Stimulated activated CD4-positive, alpha-beta T cell treated with anti-CD3 and anti-CD28 coated beads, Interleukin-4, amount 100 ng/mL, for 48 hours (primary cell): ENCODE measurements at regions not wholly inside any gene's neighbourhood (a gene's known extent, or its start where the extent isn't known, plus 50 kb on each side); places are given as distances from the start of the nearest gene placed in this dataset.

Source experiments
- DNase-seq, 2 donors: peaks; one replicate each; pipeline ENCODE4 v3.0.0-alpha.2; 2020; ENCODE audit warnings: low read depth in 2 of 2

DNA sequence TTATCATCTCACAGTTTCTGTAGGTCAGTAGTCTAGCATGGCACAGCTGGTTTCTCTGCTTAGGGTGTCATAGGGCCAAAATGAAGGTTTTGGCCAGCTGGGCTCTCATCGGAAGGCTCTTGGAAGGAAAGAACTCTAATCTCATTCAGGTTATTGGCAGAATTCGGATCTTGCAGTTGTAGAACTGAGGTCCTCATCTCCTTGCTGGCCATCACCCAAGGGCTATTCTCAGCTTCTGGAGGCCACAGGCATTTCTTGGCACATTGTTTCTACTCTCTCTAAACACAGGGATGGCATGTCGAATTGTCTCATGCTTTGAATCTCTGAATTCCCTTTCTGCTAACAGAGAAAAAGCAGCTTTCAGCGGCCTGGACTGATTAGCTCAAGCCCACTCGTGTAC lies 258.0 kb upstream of the SMARCA2 start:
- DNase-seq = no peak

DNA sequence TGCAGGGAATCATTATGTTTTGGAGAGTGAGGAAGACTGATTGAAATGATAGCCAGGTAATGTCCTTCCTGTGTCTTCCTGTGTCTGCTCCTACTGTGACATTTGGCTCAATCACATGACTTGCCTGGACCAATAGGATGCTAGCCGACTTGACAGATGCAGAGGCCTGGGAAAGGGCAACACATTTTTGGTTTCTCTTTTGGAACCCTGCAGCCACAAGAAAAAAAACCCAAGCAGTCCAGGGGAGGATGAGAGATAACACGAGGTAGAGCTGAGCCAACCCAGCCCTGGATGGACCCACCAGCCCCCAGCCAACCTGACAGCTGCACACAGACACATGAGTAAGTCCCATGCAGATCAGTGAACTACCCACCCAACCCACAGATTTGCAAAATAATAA lies 256.1 kb upstream of the SMARCA2 start:
- DNase-seq = no peak

DNA sequence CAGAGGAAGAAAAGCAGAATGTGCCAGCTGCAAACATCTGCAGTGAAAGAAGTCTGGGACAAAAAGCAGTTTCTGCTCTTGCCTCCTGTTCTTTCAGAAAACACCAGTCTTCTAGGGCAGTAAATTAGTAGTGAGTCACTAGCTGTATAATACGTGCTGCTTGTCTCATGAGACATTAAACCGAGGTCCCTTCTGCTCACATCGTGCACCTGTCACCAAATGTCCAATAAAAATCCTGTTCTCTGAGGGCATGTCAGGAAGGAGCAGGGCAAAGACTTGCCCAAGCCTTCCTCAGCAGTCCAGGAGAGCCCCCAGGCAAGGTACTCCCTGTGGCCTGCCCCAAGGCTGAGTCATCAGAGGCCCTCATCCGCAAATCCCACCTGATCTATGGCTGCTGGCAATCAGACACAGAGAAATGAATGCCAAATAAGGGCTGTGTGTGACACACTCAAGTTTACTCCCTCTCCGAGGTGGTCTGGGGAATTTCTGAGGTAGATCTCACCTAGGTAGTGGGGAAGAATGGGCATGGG lies 255.3 kb upstream of the SMARCA2 start:
- DNase-seq = no peak

DNA sequence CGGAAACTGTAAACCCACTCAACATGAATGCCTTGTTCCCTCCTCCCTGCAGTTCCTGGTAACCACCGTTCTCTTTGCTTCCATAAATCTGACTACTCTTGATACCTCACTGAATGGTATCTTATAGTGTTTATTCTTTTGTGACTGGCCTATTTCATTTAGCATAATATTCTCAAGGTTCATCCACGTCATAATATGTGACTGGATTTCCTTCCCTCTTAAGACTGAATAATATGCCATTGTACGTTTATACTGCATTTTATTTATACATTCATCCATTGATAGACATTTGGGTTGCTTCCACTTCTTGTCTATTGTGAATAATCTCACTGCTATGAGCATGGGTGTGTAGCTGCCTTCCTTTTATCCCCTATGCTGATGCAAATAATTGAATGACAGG lies 253.3 kb upstream of the SMARCA2 start:
- no peak for DNase-seq

DNA sequence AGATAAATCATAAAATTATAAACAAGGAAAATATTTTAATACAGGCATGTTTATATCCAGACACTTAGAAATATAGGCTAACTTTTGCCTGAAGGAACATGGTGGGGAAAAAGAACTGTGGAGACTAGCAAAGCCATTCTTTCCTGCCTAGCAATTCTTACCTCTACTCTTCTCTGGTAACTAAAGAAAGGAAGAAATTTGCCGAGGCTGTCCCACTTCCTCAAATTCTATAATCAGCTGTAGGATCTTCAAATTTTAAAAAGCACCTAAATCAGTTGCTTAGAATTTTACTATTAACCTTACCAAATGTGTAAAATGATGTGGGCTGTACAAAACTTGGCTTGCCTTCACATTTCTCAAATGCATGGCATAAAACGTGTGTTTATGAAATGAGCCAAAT lies 249.1 kb upstream of the SMARCA2 start:
- DNase-seq = no peak

DNA sequence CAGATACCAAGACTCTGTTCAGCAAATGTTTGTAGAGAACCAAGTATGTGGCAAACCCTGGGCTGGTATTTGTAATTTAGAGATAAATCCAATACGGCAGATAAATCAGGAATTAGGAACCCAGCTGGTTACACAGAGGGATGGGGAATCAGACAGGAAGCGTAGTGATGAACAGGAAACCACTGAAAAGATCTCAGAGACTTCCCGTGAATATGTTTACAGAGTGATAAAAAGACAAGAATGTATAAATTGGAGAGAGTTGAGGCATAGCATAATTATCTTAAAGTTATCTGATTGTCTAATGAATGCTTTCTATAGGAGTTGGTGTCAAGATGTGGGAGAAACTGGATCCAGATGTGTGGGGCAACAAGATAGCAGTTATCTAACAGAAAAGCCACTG lies 246.6 kb upstream of the SMARCA2 start:
- DNase-seq = no peak

DNA sequence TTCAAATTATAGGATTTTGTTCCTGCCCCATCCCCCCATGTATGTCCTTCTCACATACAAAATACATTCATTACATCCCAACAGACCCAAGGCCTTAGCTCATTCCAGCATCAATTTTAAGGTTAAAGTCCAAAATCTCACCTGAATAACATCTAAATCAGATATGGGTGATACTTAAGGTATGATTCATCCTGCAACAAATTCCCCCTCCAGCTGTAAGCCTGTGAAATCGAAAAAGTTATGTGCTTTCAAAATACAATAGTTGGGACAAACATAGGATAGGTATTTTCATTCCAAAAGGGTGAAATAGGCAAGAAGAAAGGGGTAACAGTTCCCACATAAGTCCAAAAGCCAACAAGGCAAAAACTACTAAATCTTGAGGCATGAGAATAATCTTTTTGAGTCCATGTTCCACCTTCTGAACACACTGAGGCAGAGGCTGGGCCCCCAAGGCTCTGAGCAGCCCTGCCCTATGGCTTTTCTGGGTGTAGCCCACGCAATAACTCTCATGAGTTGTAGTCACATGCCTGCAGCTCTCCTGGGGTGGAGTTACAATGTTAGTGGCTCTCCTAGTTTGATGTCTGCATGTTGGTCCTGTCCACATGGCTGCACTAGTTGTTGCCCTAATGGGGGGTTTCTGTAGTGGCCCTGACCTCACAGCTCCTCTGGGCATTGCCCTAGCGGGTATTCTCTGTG lies 243.9 kb upstream of the SMARCA2 start:
- no peak for DNase-seq

DNA sequence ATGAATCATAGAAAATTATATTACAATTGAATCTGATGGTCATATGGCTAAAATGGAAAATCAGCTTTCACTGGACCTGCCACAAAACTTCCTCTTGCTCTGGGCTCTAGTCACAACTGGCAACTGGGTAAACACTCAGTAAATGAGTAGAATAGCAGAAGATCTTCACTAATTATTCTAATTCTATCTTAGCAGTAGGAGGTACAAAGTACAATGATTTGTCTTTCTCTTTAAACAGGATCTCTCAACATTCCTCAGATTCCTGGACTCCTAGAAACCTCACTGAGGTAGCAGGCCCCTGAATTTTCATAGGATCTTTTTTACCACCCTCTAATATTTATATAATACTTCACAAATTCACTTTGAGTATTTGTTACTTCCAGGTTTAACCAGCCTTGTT lies 239.9 kb upstream of the SMARCA2 start:
- DNase-seq = no peak

DNA sequence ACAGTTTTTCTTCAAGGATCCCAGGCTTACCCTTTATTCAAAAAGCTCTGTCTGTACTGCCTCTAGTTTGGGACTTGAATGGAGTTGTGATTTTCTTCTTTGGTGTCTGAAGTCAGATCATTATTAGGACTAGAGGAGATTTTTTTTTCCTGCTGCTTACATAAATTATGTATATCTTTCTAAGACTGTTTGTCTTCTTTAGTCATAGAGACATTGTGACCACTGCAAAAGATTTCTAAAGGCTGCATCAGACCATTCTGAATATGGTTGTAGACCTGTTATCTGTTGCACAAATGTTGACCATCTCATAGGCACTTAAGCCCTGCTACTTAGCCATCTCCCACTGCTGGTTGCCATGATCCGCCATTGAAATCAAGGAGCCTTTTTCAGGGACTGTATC lies 238.5 kb upstream of the SMARCA2 start:
- DNase-seq = no peak

DNA sequence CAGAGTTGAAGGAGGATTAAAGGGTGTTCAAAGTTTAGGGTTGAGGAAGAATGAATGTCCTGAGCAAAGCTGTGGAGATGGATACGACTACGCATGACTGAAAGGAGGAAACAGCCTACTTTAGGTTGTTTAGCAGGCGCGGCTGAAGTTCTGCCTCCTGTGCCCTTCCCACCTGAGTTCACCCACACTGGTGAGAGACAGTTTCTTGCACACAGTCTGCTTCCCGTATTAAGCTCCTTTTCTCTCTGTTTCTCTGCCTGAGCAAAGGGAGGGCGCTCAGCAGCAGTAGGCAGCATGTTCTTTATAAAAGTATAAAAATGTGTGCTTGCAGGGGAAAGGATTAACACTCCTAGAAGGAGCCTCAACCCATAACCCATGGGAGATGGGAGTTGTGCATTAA lies 224.0 kb upstream of the SMARCA2 start:
- no peak for DNase-seq

DNA sequence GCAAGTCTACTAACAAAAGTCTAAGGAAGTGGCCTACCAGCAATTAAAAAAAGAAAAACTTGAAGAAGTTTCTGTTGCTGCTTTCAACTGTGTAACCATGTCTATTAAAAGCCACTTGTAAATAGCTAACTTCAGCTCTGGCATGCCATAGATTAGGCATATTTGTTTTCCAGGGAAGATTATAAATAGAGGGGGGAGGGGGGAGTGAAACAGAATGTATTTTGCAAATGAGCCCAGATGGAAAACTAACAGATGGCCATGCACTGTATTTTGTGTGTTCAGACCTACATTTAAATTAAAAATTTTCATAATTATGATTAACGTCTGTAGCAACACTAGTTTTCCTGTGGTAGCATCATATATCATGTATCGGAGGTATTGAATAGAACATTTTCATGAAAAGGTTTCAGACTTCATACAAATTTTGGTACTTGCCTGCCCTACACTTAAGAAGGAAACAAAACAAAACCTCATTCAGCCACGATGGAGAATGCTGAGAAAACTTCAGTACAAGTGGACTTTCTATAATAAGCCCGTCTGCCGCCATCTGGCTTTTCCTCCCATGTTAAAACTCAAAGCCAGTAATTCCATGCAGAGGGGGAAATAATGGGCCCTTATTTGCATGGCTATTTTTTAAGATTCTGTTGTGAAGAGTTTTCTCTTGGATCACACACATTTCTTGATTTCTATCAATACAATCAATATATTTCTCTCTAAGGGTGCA lies 220.4 kb upstream of the SMARCA2 start:
- DNase-seq = no peak

DNA sequence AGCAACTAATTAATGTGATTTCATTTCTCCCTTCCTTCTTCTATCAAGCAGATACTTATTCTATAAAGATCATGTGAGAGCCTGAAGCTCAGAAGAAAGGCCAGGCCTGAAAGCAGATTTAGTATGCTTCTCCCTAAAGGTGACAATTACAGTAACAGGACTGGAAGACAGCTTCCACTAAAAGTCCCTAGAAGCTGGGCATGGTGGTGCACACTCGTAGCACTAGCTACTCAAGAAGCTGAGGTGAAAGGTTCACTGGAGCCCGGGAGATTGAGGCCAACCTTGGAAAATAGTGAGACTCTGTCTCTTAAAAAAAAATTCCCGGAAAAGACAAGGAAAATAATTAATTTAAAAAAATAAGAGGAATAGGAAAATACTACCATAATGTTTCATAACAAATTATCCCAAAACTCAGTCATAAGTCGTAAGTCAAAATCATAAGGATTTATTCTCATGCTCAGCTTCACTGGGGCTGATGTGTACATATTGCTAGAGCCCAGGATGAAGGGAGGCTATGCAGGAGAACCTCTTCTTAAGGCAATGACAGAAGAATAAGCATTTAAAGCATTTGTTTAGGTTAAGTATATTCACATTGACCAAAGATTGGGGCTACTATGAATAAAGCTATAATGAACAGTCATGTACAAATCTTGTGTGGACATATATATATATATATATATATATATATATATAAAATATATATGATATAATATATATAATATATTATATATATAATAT lies 210.8 kb upstream of the SMARCA2 start:
- no peak for DNase-seq

DNA sequence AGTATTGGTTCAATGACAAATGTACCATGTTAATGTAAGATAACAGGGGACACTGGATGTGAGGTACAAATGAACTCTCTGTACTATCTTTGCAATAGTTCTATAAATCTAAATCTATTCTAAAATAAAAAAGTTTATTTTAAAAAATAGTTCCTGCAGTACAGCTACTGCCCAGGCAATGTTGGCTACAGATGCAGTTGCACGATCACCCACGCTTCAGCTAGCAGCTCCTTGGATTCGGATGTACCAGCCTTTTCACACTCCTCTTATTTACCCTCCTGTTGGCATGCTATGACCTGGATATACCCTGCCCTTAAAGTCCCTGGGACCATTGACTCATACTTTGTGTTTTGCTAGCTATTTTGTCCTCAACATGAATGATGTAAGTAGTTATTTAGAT lies 185.4 kb upstream of the SMARCA2 start:
- DNase-seq = no peak

DNA sequence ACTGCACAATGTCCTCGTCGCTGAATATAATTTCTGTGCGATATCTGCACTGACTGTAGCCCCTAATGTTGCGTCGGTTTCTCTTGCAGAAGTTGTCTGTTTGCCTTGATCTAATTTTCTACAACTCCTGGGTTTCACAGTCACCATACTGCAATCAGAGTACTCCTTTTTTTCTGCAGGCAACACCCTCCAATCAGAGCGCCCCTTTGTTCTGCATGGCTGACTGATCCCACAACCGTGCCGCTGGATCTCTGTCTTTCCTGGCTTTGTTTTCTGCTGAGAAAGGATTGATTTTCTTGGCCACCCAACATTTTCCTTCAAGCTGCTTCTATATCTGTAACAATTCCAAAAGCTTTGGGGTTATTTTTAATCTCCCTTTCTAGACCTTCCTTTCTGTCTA lies 182.2 kb upstream of the SMARCA2 start:
- DNase-seq = no peak

DNA sequence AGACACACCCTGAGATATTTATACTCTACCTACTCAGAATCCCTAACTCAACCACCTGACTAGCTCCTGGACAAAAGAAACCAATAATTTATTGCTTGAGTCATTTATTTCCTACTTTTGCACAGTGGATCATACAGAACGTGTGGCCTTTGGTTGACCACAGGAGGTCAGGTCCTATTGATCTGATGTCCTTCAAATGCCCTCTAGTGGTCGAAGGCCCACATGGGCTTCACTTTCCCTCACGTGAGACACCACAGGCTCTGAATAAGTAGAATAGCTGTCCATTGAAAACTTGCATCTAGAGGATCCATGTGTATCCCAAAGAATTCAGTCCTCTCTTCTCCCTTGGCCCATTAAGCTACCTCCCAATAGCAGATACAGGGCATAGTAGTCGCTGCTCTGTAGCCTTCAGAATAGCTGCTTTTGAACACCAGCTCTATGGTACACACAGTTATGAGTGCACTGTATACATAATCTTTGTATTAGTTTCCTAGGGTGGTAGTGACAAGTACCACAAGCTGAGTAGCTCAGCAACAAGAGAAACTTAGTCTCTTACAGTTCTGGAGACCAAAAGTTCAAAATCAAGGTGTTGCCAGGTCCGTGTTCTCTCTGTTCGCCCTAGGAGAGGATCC lies 177.6 kb upstream of the SMARCA2 start:
- DNase-seq = peak; percentile 3

DNA sequence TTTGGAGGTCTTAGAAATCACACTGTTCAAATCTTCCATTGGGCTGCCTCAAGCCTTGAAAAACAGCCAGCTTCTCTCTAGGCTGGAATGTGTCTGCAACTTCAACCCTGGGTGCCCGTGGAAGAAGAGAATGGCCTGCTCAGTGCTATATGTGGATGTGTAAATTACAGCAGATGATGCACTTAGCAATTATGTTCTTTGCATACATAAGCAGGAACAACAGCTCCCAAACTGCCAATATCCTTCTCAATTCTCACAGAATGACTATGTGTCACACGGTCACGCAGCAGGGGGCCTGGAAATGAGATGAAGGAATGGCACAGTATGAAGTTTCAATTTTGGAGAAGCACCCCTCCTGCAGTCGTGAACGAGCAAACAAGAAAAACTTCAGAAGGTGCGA lies 175.2 kb upstream of the SMARCA2 start:
- DNase-seq = no peak

DNA sequence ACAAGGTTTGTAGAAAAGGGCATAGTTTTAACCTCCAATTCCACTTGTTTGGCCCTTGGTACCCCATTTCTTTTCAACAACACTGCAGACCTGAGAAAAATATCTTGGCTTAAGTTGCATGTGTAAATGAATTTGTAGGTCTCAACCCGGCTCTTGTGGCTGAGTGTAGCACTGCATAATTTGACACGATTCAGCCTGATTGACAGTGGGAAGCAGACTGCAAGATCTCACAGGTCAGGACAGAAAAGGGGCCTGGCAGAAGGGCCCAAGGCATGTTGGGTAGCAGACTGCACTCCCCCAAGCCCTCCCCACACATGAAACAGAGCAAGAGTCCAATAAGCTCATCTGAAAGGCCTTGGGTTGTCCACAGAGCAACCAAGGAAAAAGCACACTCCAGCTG lies 169.7 kb upstream of the SMARCA2 start:
- no peak for DNase-seq

DNA sequence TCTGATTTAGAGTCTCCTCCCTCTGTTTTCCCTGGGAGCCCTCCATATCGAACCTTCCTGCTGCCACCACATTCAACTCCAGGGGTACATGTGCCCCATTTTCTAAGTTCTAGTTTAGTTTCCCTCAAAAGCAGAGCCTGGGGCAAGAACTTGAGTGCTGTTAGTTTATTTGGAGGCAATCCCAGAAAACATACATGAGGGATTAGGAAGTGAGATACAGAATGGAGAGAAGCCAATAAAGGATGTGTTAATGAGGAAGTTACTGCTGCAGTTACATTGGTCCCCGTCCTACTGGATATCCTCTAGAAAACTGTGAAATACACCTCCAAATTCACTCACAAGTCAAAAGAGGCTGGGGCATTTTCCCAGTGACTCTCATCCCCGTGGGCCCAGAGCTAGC lies 159.4 kb upstream of the SMARCA2 start:
- no peak for DNase-seq

DNA sequence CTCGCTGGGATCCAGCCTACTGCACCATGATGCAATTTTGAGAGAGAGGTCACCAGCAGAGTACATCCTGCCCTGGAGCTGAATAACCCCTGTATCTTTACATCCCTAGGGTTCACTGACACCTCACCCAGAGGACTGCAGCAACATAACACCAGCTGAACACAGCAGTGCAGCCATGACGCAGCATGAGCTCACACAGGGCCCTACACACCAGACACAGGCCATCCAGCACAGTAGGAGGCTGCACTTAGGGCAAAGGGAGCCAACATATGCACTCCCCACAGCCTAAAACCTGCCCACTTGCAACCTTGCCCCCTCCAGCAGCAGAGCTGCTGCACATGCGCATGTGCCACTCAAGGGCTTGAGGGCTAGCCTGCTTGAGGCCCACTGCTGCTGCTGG lies 157.3 kb upstream of the SMARCA2 start:
- no peak for DNase-seq

DNA sequence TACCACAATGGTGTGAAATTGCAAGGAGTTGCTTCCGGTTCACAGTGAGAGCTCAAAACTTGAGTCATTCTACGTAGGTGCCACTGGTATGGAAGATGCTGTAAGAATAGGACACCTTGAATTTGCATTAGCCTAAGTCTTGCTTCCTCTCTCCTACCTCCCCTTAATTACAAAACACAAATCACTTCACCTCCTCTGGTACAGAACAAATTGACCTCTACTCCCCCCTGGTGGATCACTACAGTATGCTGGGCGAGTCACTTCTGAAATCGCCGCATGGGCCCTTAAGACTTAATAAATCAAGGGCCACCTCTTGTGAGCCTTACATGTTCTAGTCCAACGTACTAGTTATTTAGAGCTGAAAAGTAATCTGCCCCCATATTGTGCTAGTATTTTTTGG lies 145.3 kb upstream of the SMARCA2 start:
- DNase-seq = peak in 1 of 2 donors; percentile 20

DNA sequence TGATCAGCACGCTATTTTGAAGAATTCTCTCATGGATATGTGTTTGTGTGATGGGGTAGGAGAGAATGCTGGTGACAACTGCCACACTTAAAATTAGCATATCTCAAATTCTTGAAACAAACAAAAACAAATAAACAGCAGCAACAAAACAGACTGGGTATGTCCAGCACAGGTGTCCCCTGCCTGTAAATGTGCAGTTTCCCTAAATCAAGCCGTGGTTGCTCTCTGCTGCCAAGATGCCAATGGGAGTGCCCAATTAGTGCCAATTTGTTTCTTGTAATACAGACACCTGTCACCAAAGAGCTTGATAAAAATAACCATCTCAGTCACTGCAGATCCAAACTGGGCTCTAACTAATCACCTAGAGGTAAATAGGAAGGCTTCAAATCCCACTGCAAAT lies 144.2 kb upstream of the SMARCA2 start:
- DNase-seq = no peak
